HFFc6 (cell line): ENCODE measurements at regions not wholly inside any gene's neighbourhood (a gene's known extent, or its start where the extent isn't known, plus 50 kb on each side); places are given as distances from the start of the nearest gene placed in this dataset.

Experiments
- DNase-seq: peaks from one replicate; pipeline ENCODE4 v3.0.0-alpha.2; 2018
- H3K27ac Mint-ChIP-seq: 2 replicates; pipeline ENCODE4 v1.8.0; 2020; ENCODE audit warnings: mild to moderate bottlenecking, mixed read lengths
- H3K27me3 Mint-ChIP-seq: 2 replicates; pipeline ENCODE4 v1.8.0; 2021; ENCODE audit warnings: mild to moderate bottlenecking, moderate library complexity, mixed read lengths; ENCODE audit not compliant: insufficient read depth
- H3K36me3 Mint-ChIP-seq: 2 replicates; pipeline ENCODE4 v1.8.0; 2021; ENCODE audit warnings: low read depth, mixed read lengths
- H3K4me1 Mint-ChIP-seq: 2 replicates; pipeline ENCODE4 v1.8.0; 2020; ENCODE audit warnings: low read depth, mixed read lengths
- H3K4me3 Mint-ChIP-seq: 2 replicates; pipeline ENCODE4 v1.8.0; 2020; ENCODE audit warnings: mild to moderate bottlenecking, moderate library complexity, mixed read lengths
- H3K9me3 Mint-ChIP-seq: 2 replicates; pipeline ENCODE4 v1.8.0; 2020; ENCODE audit warnings: mild to moderate bottlenecking, mixed read lengths
- TF ChIP-seq, protein P1 (sequence below): fragments of 200-600 bp; sonication (generic); IDR thresholded peaks from 2 replicates; pipeline ENCODE4 v1.5.0; 2021; ENCODE audit warnings: antibody characterized with exemption, mild to moderate bottlenecking

DNA sequence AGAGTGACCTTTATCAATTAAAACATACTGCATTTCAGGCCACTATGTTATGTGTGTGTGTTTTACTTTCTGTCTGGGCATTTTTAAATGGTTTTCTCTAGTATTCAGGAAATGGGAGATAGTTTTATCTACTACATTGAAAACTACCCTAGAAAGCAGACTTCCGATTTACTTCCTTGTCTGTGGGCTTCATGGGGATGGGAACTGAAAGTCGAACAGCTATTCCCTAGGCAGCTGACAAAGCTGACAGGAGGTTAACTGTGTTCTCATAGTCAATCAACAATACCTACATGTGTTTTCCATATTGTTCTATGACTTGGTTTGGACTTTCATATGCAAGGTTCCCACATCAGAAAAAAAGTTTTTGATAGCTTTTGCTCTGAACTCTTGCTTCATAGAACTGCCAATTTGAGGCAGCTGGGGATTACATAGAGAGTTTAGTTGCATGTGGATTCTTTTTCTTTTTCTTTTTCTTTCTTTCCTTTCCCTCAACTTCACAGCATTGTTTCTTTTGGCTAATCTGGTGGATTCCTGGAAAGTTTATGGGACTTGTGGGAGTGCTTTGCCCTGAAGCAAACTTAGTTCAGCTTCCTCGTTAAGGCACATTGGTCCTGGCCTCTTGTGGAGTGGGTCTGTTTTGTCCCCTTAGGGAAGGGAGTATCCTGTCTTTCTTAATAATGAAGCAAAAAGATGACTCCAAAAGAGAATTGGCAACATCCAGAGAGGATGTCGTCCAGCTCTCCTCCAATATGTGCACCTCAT lies 327.1 kb upstream of the GIMD1 start:
- H3K9me3 Mint-ChIP-seq: no peaks in the 10 kb centered on the region
- TF ChIP-seq, protein P1, sequence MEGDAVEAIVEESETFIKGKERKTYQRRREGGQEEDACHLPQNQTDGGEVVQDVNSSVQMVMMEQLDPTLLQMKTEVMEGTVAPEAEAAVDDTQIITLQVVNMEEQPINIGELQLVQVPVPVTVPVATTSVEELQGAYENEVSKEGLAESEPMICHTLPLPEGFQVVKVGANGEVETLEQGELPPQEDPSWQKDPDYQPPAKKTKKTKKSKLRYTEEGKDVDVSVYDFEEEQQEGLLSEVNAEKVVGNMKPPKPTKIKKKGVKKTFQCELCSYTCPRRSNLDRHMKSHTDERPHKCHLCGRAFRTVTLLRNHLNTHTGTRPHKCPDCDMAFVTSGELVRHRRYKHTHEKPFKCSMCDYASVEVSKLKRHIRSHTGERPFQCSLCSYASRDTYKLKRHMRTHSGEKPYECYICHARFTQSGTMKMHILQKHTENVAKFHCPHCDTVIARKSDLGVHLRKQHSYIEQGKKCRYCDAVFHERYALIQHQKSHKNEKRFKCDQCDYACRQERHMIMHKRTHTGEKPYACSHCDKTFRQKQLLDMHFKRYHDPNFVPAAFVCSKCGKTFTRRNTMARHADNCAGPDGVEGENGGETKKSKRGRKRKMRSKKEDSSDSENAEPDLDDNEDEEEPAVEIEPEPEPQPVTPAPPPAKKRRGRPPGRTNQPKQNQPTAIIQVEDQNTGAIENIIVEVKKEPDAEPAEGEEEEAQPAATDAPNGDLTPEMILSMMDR: no peak
- no peaks in the 10 kb centered on the region for H3K36me3 Mint-ChIP-seq
- no peak overlapping the region for H3K4me3 Mint-ChIP-seq
- peak overlapping the region; percentile 22; the same call in 1 of the 2 replicates for H3K27ac Mint-ChIP-seq
- H3K4me1 Mint-ChIP-seq: peaks cover 31% of the 10 kb centered on the region
- peak; percentile 23 for DNase-seq
- no peaks in the 10 kb centered on the region; the same call in 1 of the 2 replicates for H3K27me3 Mint-ChIP-seq

DNA sequence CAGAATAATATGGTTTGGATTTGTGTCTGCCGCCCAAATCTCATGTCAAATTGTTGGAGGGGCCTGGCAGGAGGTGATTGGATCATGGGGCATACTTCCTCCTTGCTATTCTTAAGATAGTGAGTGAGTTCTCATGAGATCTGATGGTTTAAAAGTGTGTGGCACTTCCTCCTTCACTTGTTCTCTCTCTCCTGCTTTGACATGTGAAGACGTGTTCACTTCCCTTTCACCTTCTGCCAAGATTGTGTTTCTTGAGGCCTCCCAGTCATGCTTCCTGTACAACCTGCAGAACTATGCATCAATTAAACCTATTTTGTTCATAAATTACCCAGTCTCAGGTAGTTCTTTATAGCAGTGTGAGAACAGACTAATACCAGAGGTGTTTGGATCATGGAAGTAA lies 325.7 kb upstream of the GIMD1 start:
- no peaks in the 10 kb centered on the region; the same call in 1 of the 2 replicates for H3K27me3 Mint-ChIP-seq
- H3K36me3 Mint-ChIP-seq: no peaks in the 10 kb centered on the region
- peaks cover 44% of the 10 kb centered on the region for H3K4me1 Mint-ChIP-seq
- DNase-seq: no peak
- no peaks in the 10 kb centered on the region for H3K9me3 Mint-ChIP-seq
- no peak overlapping the region for H3K4me3 Mint-ChIP-seq
- no peak overlapping the region for H3K27ac Mint-ChIP-seq
- TF ChIP-seq, protein P1: no peak

DNA sequence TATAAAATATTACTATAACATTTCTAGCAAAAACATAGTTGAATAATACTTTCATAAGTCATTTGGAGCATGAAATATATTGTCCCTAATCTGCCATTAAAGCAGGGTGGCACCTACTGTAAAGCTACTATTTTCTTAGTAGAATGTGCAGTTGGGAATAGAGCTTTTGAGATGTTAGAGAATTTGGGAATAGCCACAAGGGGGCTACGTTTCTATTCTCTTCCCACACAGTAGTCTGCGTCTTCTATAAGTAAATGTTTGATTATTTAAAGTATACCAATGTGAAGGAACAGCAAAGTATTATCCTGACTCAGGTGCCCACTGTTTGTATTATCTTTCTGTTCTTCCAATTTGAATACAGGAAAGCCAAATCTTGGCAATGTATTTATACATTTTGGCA lies 323.2 kb upstream of the GIMD1 start:
- no peak for DNase-seq
- Mint-ChIP-seq H3K27me3 (no peaks in the 10 kb centered on the region; the same call in 1 of the 2 replicates), H3K9me3 (no peaks in the 10 kb centered on the region; the same call in 1 of the 2 replicates), H3K4me3 (no peak overlapping the region), H3K27ac (no peak overlapping the region), H3K4me1 (peaks cover 40% of the 10 kb centered on the region), H3K36me3 (peaks cover 1% of the 10 kb centered on the region; the same call in 1 of the 2 replicates)
- TF ChIP-seq, protein P1: peak; percentile 70

DNA sequence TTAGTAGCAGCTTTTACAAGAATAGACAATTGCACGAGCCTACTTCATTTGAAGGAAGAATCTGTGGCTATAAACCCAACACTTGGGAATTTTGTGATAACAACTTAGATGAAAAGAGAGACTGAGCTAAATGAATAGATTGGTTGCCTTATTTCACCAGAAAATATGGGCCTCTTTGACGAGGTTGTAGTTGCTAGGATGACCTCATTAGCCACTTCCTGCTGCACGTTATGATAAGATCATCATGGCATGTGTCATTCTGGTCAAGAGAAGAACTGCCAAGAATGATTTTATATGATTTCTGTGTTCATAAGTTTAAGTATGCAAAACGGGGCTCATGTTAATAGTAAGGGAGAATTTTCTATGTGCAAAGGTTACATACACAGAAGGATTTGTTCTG lies 321.9 kb upstream of the GIMD1 start:
- TF ChIP-seq, protein P1: no peak
- peak; percentile 69 for DNase-seq
- no peaks in the 10 kb centered on the region; the same call in 1 of the 2 replicates for H3K27me3 Mint-ChIP-seq
- H3K9me3 Mint-ChIP-seq: no peaks in the 10 kb centered on the region; the same call in 1 of the 2 replicates
- peaks cover 7% of the 10 kb centered on the region; the same call in 1 of the 2 replicates for H3K36me3 Mint-ChIP-seq
- peak overlapping the region; percentile 23; the same call in 1 of the 2 replicates for H3K27ac Mint-ChIP-seq
- H3K4me3 Mint-ChIP-seq: peak overlapping the region; percentile 12; the same call in 1 of the 2 replicates
- H3K4me1 Mint-ChIP-seq: peaks cover 31% of the 10 kb centered on the region

DNA sequence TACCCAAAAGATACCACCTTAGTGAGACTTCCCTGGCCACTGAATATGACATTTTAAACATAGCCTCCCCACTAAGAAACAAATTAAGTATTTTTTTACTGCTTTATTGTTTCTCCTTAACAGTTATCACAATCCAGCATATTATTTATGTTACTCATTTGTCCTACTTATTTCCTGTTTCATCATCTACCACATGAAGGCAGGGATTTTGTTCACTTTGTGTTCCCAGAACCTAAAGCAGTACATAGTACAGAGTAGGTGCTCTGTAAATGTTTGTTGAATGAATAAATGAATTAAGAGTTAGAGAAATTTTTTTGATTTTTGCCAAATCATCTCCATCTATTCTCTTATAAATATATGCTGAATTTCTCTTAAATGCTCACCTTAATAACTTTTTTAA lies 318.4 kb upstream of the GIMD1 start:
- Mint-ChIP-seq H3K4me1 (peaks cover 25% of the 10 kb centered on the region), H3K36me3 (peaks cover 9% of the 10 kb centered on the region; the same call in 1 of the 2 replicates), H3K27ac (no peak overlapping the region), H3K4me3 (no peak overlapping the region), H3K9me3 (peaks cover 3% of the 10 kb centered on the region; the same call in 1 of the 2 replicates), H3K27me3 (peaks cover 1% of the 10 kb centered on the region)
- TF ChIP-seq, protein P1: no peak
- no peak for DNase-seq
